H9 (cell line): ENCODE measurements at regions not wholly inside any gene's neighbourhood (a gene's known extent, or its start where the extent isn't known, plus 50 kb on each side); places are given as distances from the start of the nearest gene placed in this dataset.

Source experiments
- DNase-seq: peaks from one replicate; pipeline ENCODE4 v3.0.0-alpha.2; 2017
- H2AFZ ChIP-seq: one replicate; pipeline ENCODE4 v1.6.1; 2013; ENCODE audit warnings: mild to moderate bottlenecking, low read length, control low read depth, moderate library complexity
- H2AK5ac ChIP-seq: 2 replicates; pipeline ENCODE4 v1.6.1; 2013; ENCODE audit warnings: low read length, control low read depth, mixed read lengths; ENCODE audit not compliant: insufficient read length
- H2BK120ac ChIP-seq: one replicate; pipeline ENCODE4 v1.6.1; 2013; ENCODE audit warnings: low read depth, mild to moderate bottlenecking, low read length, control low read depth, inconsistent platforms; ENCODE audit not compliant: poor library complexity, severe bottlenecking
- H2BK12ac ChIP-seq: 2 replicates; pipeline ENCODE4 v1.6.1; 2013; ENCODE audit warnings: low read length, control low read depth, mixed read lengths, low read depth; ENCODE audit not compliant: insufficient read length
- H2BK15ac ChIP-seq: 2 replicates; pipeline ENCODE4 v1.6.1; 2013; ENCODE audit warnings: low read depth, low read length, control low read depth
- H2BK20ac ChIP-seq: one replicate; pipeline ENCODE4 v1.6.1; 2013; ENCODE audit warnings: low read depth, mild to moderate bottlenecking, low read length, control low read depth, inconsistent platforms; ENCODE audit not compliant: poor library complexity, severe bottlenecking
- H2BK5ac ChIP-seq: 2 replicates; pipeline ENCODE4 v1.6.1; 2013; ENCODE audit warnings: low read length, control low read depth, mixed read lengths; ENCODE audit not compliant: insufficient read length
- H3K14ac ChIP-seq: 2 replicates; pipeline ENCODE4 v1.6.1; 2013; ENCODE audit warnings: low read length, control low read depth; ENCODE audit not compliant: insufficient read depth
- H3K18ac ChIP-seq: 2 replicates; pipeline ENCODE4 v1.6.1; 2013; ENCODE audit warnings: low read depth, mild to moderate bottlenecking, mixed read lengths, low read length, control low read depth; ENCODE audit not compliant: insufficient read length
- H3K23ac ChIP-seq: 2 replicates; pipeline ENCODE4 v1.6.1; 2013; ENCODE audit warnings: low read length, control low read depth, mixed read lengths, low read depth; ENCODE audit not compliant: insufficient read length
- H3K23me2 ChIP-seq: 2 replicates; pipeline ENCODE4 v1.6.1; 2013; ENCODE audit warnings: low read depth, mild to moderate bottlenecking, mixed read lengths, low read length, control low read depth; ENCODE audit not compliant: insufficient read length, poor library complexity, severe bottlenecking
- H3K27ac ChIP-seq: 2 replicates; pipeline ENCODE4 v1.5.1; 2013; ENCODE audit warnings: low read length, control low read depth, mixed read lengths, low read depth; ENCODE audit not compliant: insufficient read length
- H3K27me3 ChIP-seq: 2 replicates; pipeline ENCODE4 v1.6.1; 2013; ENCODE audit warnings: low read length, control low read depth, inconsistent platforms; ENCODE audit not compliant: insufficient read depth
- H3K4ac ChIP-seq: 2 replicates; pipeline ENCODE4 v1.6.1; 2013; ENCODE audit warnings: low read depth, mild to moderate bottlenecking, control low read depth, inconsistent platforms, low read length, moderate library complexity
- H3K4me1 ChIP-seq: 2 replicates; pipeline ENCODE4 v1.6.1; 2013; ENCODE audit warnings: low read length, control low read depth, inconsistent platforms; ENCODE audit not compliant: insufficient read depth
- H3K4me2 ChIP-seq: 2 replicates; pipeline ENCODE4 v1.6.1; 2013; ENCODE audit warnings: low read length, control low read depth, mixed read lengths; ENCODE audit not compliant: insufficient read length, insufficient read depth
- H3K56ac ChIP-seq: 2 replicates; pipeline ENCODE4 v1.6.1; 2013; ENCODE audit warnings: low read depth, mild to moderate bottlenecking, mixed read lengths, low read length, control low read depth; ENCODE audit not compliant: insufficient read length
- H3K79me1 ChIP-seq: 2 replicates; pipeline ENCODE4 v1.6.1; 2013; ENCODE audit warnings: low read depth, mild to moderate bottlenecking, moderate library complexity, low read length, control low read depth, inconsistent platforms; ENCODE audit not compliant: insufficient read depth, poor library complexity, severe bottlenecking
- H3K79me2 ChIP-seq: 2 replicates; pipeline ENCODE4 v1.6.1; 2013; ENCODE audit warnings: low read length, control low read depth, inconsistent platforms; ENCODE audit not compliant: insufficient read depth
- H3K9ac ChIP-seq: 2 replicates; pipeline ENCODE4 v1.6.1; 2013; ENCODE audit warnings: low read length, control low read depth, mixed read lengths; ENCODE audit not compliant: insufficient read length; ENCODE audit errors: extremely low read depth
- H3K9me3 ChIP-seq: one replicate; pipeline ENCODE4 v1.6.1; 2013; ENCODE audit warnings: low read depth, low read length, inconsistent platforms; ENCODE audit not compliant: control insufficient read depth
- H3T11ph ChIP-seq: one replicate; pipeline ENCODE4 v1.6.1; 2013; ENCODE audit warnings: mild to moderate bottlenecking, low read length, control low read depth, inconsistent platforms
- H4K20me1 ChIP-seq: one replicate; pipeline ENCODE4 v1.6.1; 2013; ENCODE audit not compliant: control insufficient read depth, insufficient read length, insufficient read depth
- H4K5ac ChIP-seq: 2 replicates; pipeline ENCODE4 v1.6.1; 2013; ENCODE audit warnings: low read depth, mild to moderate bottlenecking, mixed read lengths, low read length, control low read depth; ENCODE audit not compliant: insufficient read length
- H4K8ac ChIP-seq: replicated peaks from 2 replicates; pipeline ENCODE4 v1.6.1; 2013; ENCODE audit warnings: low read length, control low read depth, mixed read lengths, low read depth; ENCODE audit not compliant: insufficient read length
- H4K91ac ChIP-seq: 2 replicates; pipeline ENCODE4 v1.6.1; 2013; ENCODE audit warnings: low read depth, mild to moderate bottlenecking, moderate library complexity, mixed read lengths, low read length, control low read depth; ENCODE audit not compliant: insufficient read length
- H3K27ac Mint-ChIP-seq, 3 experiments: 2 replicates in 2 of 3; 3 replicates in 1 of 3; pipeline ENCODE4 v1.8.0; 2020 to 2021; ENCODE audit warnings: mixed read lengths in 3 of 3, mild to moderate bottlenecking in 1 of 3, moderate library complexity in 1 of 3
- H3K27me3 Mint-ChIP-seq: 2 replicates; pipeline ENCODE4 v1.8.0; 2021; ENCODE audit warnings: low read depth, mild to moderate bottlenecking, moderate library complexity, mixed read lengths
- H3K36me3 Mint-ChIP-seq, 3 experiments: 2 replicates in 2 of 3; 3 replicates in 1 of 3; pipeline ENCODE4 v1.8.0; 2020 to 2021; ENCODE audit warnings: low read depth in 3 of 3, mixed read lengths in 3 of 3; ENCODE audit not compliant: insufficient read depth in 1 of 3
- H3K4me1 Mint-ChIP-seq, 2 experiments: 2 replicates each; pipeline ENCODE4 v1.8.0; 2020; ENCODE audit warnings: mixed read lengths in 2 of 2
- H3K4me3 Mint-ChIP-seq, 2 experiments: 2 replicates in 1 of 2; 3 replicates in 1 of 2; pipeline ENCODE4 v1.8.0; 2020 to 2021; ENCODE audit warnings: mild to moderate bottlenecking in 2 of 2, mixed read lengths in 2 of 2, moderate library complexity in 1 of 2
- H3K9me3 Mint-ChIP-seq, 2 experiments: 2 replicates in 1 of 2; 3 replicates in 1 of 2; pipeline ENCODE4 v1.8.0; 2020; ENCODE audit warnings: mild to moderate bottlenecking in 2 of 2, mixed read lengths in 2 of 2, moderate library complexity in 1 of 2
- CTCF ChIP-seq: fragments of 200-600 bp; sonication (generic); conservative IDR thresholded peaks from 3 replicates; pipeline ENCODE4 v1.8.0; 2021; ENCODE audit warnings: antibody characterized with exemption, mild to moderate bottlenecking
- WGBS: extraction: QIAGEN DNeasy Blood & Tissue Kit; methylation state at CpG from one replicate; pipeline ENCODE4 v1.1.7; 2013; ENCODE audit warnings: missing lambda C conversion rate, low lambda C conversion rate, mixed read lengths; ENCODE audit not compliant: insufficient read length; ENCODE audit errors: extremely low coverage; 5-methylcytosine and 5-hydroxymethylcytosine counted together

- no peak overlapping the region for H2BK15ac ChIP-seq
- H3K27me3 Mint-ChIP-seq: peaks cover 34% of the 10 kb centered on the region
- H2AK5ac ChIP-seq: no peak overlapping the region
- H3K18ac ChIP-seq: no peak overlapping the region
- no CpG with 5 or more reads among the region's 9 CpGs for WGBS
- no peaks in the 10 kb centered on the region for H3K4me1 ChIP-seq
- no peaks in the 10 kb centered on the region for H3K79me2 ChIP-seq
- no peaks in the 10 kb centered on the region for H3K27me3 ChIP-seq
- no peak overlapping the region for H3K4me2 ChIP-seq
- H2BK120ac ChIP-seq: no peak overlapping the region
- H3K23me2 ChIP-seq: no peaks in the 10 kb centered on the region
- no peak overlapping the region for H4K91ac ChIP-seq
- H4K5ac ChIP-seq: no peak overlapping the region
- H3K9ac ChIP-seq: no peak overlapping the region
- H3K14ac ChIP-seq: no peak overlapping the region
- H2BK20ac ChIP-seq: no peak overlapping the region
- H3K4me3 Mint-ChIP-seq: no peak overlapping the region
- DNase-seq: no peak
- H3K9me3 ChIP-seq: no peaks in the 10 kb centered on the region
- H3K4ac ChIP-seq: no peak overlapping the region
- H2BK5ac ChIP-seq: no peak overlapping the region
- peaks cover 0 to 5% of the 10 kb centered on the region in 2 experiments; a peak in 1 of 5 replicates for H3K9me3 Mint-ChIP-seq
- no peak overlapping the region for H3K56ac ChIP-seq
- no peaks in the 10 kb centered on the region for H3K79me1 ChIP-seq
- H3K4me1 Mint-ChIP-seq: peaks cover 22 to 32% of the 10 kb centered on the region in 2 experiments
- H2BK12ac ChIP-seq: no peak overlapping the region
- no peak overlapping the region for H3K27ac ChIP-seq
- no peak overlapping the region for H2AFZ ChIP-seq
- no peak overlapping the region for H4K8ac ChIP-seq
- H4K20me1 ChIP-seq: no peaks in the 10 kb centered on the region
- no peak for TF ChIP-seq CTCF
- H3K36me3 Mint-ChIP-seq: no peaks in the 10 kb centered on the region
- no peak overlapping the region for H3T11ph ChIP-seq
- H3K23ac ChIP-seq: no peak overlapping the region
- H3K27ac Mint-ChIP-seq: no peak overlapping the region; a peak in 1 of 7 replicates
Observed at GRCh38 chr22:45094825-45095224, 68.9 kb upstream of the NUP50 start.
